GM19463 (cell line): ENCODE measurements at regions not wholly inside any gene's neighbourhood (a gene's known extent, or its start where the extent isn't known, plus 50 kb on each side); places are given as distances from the start of the nearest gene placed in this dataset.
"Not testable (repeated sequence)": the region's sequence is repeated elsewhere in the genome, so short reads cannot be mapped to it uniquely, and the experiment has no call there.

ENCODE experiments used
- ATAC-seq: cut with Tn5 transposase; IDR thresholded peaks from one replicate; pipeline ENCODE4 v1.9.1; 2021; ENCODE audit warnings: mild to moderate bottlenecking, moderate library complexity; ENCODE audit not compliant: unreplicated experiment

DNA sequence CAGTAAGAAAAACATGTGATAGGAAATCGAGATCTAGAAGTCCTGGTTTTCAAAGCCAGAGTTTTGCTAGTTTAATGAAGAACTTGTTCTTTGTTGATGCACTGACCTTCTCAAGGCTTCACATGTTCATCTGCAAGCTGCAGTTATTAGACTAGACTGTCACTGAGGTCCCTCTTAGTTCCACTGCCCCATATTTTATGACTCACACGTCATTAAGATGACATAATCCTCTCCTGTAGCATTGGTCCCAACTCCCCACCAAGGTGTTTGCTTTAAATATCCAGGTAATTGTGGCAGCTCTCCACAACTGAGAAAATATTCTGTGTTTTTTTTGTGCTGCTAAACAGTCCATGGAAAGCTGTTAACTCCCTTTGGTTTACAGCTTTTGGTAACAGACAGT, 149.7 kb downstream of the MREG start:
- no peak for ATAC-seq

DNA sequence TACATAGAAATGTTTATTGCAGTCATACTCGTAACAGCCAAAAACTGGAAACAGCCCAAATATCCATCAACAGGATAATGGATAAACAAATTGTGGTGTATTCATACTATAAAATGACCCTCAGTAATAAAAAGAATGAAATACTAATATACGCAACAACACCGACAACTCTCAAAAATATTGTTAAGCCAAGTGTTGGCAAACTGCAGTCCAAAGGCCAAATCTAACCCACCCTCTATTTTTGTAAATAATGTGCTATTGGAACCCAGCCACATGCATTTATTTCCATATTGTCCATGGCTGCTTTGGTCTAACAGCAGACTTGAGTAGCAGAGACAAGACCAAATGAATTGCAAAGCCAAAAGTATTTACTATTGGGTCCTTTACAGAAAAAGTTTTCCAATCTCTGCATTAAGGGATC, 151.0 kb downstream of the MREG start:
- no peak for ATAC-seq

DNA sequence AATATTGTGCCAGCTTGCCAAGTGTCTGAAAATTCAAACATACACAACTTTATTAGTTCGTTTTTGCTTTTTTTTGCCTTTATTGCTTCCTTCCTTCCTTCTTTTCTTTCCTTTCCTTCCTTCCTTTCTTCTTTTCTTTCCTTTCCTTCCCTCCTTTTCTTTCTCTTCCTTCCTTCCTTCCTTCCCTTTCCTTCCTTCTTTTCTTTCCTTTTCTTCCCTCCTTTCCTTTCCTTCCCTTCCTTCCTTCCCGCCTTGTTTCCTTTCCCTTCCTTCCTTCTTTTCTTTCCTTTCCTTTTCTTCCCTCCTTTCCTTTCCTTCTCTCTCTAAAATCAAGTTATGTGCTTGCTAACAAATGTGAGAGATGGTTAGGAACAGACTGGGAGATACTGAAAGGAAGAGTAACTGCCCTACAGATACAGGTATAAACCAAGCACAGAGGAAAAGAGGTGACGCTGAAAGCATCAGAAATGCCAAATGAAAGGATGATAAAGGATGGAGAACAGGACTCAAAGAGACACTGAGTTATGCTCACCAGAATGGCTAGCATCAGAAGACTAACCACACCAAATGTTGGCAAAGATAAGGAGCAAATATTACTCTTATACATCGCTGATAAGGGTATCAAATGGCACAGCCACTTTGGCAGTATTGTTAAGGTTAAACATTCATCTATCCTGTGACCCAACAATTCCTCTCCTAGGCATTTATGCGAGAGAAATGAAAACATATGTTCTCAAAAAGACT, 151.6 kb downstream of the MREG start:
- no peak for ATAC-seq

DNA sequence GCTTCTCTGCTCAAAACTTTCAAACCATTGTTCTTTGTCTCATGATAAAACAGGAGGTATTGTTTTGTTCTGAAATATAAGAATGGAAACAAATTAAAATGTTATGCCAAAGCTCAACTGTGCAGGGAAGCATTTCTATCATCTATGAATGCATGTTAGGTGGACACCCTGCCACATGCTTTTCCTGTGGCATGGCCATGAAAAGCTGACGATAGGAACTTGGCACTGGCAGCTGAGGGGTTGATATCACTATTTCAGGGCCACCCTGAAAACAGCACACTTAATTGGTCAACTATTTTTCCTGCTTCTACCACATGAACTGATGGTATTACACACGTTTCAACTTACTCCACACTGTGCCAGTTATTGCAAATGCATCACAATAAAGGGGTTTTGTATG, 157.3 kb downstream of the MREG start:
- ATAC-seq, result no peak

DNA sequence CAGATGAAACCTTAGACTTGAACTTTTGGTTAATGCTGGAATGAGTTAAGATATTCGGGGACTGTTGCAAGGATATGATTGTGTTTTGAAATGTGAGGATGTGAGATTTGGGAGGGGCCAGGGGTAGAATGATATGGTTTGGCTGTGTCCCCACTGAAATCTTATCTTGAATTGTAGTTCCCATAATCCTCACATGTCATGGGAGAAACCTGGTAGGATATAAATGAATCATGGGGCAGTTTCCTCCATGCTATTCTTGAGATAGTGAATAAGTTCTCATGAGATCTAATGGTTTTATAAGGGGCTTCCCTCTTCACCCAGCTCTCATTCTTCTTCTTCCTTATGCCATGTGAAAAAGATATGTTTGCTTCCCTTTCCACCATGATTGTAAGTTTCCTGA, 158.0 kb downstream of the MREG start:
- not testable (repeated sequence) for ATAC-seq

DNA sequence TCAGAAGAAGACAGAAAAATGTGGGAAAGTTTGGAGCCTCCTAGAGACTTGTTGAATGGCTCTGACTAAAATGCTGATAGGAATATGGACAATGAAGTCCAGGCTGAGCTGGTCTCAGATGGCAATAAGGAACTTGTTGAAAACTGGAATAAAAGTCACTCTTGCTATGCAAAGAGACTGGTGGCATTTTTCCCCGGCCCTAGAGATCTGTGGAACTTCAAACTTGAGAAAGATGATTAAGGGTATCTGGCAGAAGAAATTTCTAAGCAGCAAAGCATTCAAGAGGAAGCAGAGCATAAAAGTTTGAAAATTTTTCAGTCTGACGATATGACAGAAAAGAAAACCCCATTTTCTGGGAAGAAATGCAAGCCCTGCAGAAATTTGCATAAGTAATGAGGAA, 159.3 kb downstream of the MREG start:
- no peak for ATAC-seq

DNA sequence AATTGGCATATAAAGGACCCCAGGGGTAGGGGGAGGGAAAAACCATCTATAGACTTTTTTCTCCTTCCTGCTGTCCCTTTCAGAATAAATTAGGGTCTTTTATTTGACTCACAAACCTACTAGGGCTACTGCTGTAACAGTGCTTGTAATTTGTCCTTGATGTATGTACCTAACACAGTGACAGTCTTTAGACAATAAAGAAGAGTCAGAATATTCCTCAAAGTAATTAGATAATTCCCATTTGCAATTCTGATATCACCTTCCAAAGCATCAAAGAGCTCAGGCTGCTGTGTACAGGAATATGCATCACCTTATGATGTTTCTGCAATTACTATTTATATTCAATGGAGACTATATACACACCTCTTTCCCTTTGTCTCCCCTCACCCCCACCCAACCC, 161.7 kb downstream of the MREG start:
- ATAC-seq, result no peak

DNA sequence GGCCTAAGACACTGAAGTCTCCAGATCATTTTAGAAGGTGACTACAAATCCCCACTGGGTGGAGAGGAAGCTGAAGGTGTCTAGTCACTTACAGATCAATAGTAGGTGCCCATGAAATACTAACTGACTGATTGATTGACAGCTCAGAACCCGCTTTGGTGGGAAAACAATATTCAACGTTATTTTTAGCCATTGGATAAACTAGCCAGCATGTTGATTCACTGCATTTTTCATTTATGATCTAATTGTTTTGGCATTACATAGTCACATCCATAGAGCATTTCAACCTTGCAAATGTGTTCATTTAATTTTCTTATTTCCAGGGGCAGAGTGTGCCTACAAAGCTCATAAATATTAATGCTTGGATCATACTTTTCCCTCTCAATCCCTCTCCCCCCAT, 162.3 kb downstream of the MREG start:
- no peak for ATAC-seq

DNA sequence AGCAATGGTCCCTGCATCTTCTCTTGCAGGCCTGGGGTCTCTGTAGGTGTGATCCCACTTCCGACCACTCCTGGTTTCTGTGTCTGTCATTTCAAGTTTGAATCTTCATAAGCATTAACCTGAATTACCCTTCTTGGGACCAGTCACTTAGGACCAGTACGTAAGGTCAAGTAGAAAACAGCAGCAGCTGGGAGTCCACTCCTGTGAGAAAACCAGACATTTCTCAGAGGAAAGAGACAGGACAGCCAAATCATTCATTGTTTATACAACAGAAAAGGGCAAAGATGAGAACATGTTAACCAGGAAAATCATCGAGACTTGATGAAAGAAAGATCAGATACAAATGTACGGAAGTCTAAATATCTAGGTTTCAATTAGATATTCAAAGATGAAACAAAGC, 163.0 kb downstream of the MREG start:
- ATAC-seq, result no peak

DNA sequence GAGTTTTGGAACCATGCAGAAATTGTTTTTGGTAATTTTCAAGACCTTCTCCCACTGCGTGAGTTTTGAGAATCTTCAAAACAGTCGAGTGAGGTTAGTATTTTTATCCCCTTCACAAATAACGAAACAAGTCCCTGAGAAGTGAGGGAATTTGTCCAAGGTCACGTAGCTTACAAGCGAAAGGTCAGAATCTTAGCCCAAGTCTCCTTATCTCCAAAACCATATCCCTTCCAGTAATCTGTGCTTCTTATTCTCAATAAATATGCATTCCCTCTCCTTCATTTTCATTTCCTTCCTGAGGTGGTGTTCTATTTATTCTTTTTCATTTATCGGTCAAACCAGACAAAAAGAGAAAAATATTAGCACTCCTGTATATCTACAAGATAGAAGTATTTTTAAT, 163.6 kb downstream of the MREG start:
- no peak for ATAC-seq

DNA sequence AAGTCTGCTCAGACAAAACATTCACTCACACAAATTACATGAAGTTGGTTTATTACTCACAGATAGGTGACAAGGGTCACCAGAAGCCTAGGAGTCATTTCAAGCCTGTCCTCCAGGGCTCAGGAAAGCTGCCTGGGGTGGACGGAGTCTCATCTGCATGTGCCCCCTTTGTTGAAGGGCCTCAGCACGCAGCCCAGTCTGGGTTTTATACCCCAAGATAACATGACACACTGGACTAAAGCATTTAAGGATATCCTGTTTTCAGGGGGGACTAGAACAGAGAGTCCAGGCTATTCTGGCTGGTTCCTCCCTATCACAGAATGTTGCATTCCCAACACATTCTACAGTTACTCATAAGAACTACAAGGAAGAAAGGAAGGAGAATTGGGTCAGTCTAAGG, 164.7 kb downstream of the MREG start:
- no peak for ATAC-seq

DNA sequence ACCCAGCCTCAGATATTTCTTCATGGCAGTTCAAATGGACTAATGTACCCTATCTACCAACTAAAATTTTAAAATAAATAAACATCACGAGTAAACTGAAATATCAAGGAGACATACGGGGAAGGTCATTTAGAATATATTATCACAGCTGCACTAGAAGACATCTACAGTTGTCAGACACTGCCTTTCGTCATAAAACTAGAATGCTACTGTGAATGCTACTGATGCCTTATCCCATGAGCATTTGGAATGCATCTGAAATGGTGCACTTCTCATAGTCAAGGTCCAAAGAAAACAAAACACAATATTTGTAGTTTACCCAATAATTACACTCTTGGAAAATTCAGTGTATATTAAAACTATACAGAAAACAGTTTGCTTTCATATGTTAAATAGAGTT, 165.2 kb downstream of the MREG start:
- ATAC-seq, result no peak

DNA sequence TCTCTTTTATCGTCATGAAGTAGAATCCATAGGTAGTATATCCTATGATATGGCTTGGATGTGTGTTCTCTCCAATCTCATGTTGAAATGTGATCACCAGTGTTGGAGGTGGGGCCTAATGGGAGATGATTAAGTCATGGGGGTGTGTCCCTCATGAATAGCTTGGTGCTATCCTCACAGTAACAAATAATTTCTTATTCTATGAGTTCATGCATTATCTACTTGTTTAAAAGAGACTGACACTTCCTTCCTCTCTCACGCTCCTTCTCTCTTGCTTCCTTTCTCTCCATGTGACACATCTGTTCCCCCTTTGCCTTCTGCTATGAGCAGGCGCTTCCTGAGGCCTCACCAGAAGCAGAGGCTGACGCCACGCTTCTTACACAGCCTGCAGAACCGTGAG, 165.6 kb downstream of the MREG start:
- ATAC-seq, result no peak

DNA sequence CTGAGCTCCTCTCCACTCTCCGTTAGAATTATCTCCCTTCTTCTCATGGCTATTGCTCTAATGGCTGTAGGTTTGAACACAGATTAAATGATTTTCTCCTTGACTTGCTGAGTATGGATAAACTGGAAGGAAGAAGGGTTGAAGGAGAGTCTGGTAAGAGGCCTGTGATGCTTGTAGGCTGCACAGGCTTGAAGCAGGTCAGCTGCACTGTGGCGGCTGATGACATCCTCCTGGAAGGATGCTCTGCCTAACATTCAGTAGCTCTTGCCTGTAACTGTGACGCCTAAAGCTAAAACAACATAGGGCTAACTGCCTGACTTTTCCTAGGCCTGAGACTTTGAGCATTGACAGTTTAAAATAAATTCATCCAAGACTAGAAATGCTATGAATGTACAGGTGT, 166.3 kb downstream of the MREG start:
- ATAC-seq, result no peak

DNA sequence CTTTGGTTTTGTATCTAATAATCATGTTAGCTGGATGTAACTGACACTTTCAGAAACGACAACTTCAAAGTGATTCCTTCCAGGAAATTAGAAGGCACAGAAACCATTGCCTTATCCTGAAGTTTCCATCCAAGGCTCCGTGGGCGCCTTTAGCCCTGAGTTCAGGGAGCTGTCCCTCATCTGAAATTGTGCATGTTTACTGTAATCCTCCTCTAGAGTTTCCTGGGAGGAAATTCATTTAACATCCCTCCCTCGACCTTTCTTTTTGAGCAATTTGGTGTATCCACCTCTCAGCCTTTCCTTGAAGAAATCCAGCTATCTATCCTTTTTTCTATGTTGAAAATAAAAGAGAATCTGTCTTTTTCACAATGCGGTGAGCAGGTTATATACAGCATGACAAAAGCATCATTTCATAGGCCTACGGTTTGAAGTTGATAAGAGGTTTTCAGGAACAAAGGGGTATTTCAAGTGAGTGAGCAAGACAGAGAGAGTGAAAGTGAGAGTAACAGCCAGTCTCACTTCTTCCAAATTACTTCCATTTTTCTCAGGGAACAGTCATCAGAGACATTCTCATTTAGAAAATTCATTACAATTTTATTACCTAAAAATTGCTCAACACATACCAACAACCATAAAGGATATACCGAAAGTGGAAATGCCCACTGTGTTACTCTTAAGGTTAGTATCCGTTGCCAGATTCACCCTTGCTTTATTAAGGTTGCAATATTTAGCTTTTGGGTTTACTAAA, 167.3 kb downstream of the MREG start:
- ATAC-seq, result peak; percentile 71

DNA sequence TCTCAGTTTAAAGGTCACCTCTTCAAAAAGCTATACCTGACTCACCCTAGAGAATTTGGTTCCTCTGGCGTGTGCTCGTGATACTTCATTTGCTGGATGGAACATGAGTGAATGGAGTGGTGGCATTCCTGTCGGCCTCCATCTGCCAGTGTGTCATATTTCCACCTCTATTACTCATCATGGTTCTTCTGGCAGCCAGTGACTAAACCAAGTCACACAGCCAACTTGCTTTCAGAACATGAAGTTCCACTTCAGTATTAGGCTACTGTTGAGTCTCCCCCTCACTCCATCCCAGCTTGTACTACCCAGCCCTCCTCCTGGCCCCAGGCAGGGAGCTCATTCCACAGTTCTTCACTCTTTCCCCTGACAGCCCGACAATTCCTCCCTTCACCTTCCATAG, 169.8 kb downstream of the MREG start:
- no peak for ATAC-seq

DNA sequence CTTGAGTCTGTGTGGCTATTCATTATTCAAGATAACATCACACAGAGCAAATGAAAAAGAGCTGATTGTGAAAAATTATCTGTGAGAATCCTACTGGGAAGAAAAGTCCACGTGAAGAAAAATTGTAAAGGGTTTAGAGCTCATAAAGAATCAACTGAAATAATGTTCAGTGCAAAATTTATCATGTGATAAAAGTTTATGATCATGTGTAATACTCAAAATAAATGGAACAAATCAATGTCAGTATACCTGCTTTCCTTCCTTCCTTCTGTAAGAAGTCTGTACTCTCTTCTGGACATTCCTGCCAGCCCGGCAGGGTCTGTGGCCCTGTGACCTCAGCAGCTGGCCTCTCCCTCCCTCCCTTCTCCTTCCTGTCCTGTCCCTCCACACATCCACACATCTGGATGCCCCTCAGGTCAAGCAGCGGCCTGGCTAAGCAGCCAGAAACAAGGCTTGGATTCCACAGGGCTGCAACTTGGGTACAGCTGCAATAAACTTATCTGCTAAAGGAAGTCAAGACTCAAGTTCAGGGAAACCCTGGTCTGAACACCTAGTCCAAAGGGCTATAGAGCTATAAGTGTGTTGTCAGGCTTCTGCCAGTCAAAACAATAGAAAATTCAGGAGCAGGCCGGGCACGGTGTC, 172.1 kb downstream of the MREG start:
- no peak for ATAC-seq

DNA sequence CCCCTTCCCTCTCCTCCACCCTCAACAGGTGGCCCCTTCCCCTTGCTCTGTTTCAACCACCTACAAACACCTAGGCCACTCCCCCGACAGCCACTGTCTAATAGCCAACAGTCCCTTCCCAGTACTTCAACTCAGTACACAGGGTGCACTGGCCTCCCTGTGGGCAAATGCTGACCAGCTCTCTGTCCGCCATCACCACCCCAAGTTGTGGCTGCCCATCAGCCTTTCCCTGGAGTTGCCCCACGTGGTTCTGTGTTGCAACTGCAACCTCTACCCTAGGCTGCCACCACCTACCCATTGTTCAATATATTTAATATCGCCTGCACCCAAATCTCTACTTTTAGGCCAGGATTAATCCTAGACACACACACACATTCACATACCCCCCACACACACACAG, 173.5 kb downstream of the MREG start:
- ATAC-seq, result no peak

DNA sequence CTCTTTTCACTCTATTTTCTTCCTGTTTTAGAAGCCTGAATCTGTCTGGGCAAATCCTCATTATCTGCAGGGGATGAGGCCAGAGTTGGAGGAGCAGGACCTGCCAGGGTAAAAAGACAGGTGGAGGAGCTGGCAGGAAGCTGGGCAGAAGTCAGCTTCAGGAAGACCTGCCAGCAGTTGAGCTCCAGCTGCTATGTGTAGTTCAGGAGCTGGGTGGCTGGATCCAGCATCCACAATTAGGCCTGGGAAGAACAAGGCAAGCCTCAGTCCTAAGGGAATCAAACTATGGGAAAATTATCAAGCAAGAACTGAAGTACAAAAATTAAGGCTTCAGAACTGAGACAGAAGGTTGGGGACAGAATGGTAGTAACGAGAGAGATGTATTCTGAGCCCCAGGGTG, 174.0 kb downstream of the MREG start:
- no peak for ATAC-seq

DNA sequence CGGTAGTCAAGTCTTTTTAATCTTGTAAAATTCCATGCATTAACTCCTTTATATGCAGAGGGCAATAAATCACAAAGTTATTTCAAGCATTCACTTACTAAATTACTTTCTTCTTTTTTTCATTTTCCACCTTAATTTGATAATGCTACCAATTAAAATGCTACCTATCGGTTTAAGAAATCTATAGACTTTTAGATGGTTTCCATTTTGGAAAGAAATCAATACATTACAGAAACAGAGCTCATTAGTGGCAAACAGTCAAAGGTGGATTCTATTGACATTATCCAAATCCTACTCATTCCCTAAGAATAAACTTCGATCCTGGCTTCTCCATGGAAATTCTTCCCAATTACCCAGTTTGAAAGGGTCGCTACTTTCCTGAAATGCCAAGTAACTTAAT, 176.5 kb downstream of the MREG start:
- no peak for ATAC-seq

DNA sequence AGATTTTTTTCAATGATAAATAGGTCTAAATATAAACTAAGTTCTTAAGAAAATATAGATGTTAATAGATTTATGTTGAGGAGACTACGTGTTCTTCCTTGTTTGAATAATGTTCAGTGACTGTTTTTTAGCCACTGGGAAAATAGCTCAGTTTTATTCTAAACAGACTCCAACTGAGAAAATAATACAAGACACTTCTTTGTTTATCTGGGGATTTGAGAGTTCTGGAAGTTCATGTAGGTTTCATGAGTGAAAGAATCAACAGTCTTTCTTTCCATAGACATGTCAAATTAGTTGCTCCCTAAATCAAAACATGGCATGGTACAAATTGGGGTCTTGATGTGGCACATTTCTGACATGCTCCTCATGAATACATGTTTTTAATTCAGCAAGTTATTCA, 177.7 kb downstream of the MREG start:
- ATAC-seq, result no peak

DNA sequence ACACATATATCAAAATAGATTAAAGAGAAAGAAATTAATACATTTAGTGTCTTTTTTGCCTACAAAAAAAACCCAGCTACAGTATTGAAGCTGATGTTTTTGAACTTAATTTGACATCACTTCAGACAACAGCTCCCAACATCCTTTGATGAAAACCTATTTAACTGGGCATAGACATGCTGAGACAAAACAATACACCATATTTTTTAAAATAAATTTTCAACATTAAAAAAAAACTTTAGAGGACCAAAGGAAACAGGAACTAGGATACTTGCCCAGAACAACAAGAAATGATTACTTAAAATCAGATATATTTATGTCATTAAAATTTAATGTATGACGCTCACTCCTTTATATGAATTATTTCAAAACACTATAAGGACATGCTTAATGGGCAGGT, 178.1 kb downstream of the MREG start:
- no peak for ATAC-seq
